Pons (tissue), 1 donor: ENCODE measurements at regions not wholly inside any gene's neighbourhood (a gene's known extent, or its start where the extent isn't known, plus 50 kb on each side); places are given as distances from the start of the nearest gene placed in this dataset.
"Not testable (repeated sequence)": the region's sequence is repeated elsewhere in the genome, so short reads cannot be mapped to it uniquely, and the experiment has no call there.

ENCODE experiments used
- DNase-seq: peaks from one replicate; pipeline ENCODE4 v3.0.0-alpha.2; 2016; ENCODE audit warnings: low spot score

DNA sequence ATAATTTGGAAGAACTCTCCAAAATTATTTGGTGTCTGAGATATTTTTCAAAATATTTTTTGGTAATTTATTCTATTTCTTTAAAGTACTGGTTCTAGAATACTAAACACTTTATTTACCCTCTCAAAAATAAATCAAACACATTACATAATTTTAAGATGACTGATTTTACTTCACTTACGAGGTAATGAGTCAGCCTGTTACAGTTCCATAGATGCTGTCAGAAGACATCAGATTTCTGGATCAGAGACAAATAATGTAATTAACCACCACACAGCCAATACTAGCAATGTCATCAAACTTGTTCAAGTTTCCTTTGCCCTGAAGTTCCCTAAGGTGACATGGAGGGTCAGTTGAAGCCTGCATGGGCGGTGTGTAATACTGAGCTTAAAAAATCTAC is 106.1 kb upstream of the CDH9 start:
- DNase-seq = no peak

DNA sequence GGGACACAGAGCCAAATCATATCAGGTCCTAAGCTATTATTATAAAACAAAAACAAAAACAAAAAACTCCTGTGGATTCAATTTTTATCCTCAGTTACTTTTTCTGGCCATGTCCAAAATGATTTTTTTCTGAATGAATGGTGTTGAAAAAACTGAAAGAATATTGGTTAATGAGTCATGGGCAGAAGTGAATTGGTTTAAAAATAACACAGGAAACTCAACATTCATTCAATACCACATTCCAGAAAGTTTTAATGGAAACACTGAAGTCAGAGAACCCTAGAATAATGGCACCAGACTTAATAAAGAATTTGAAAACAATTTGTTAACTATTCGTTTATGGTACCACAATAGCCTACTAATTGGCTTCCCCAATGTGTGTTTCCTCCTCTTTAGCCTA is 102.4 kb upstream of the CDH9 start:
- DNase-seq = no peak

DNA sequence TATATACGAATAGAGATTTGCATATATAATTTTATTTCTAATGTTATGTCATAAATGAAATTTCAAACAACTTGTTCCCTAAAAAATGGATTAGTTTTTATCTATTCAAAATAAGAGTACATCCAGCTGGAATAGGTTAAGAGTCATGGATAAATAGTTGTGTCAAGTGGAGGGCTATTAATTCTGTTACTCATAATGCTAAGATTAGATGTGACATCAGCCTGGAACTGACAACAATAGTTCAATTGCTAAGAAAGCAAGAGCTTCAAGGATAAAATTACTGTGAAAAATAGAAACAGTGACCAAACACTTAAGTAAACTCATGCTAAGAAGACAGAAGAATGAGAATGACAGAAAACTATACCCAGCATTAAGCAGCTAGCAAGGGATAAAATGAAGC is 92.2 kb upstream of the CDH9 start:
- no peak for DNase-seq

DNA sequence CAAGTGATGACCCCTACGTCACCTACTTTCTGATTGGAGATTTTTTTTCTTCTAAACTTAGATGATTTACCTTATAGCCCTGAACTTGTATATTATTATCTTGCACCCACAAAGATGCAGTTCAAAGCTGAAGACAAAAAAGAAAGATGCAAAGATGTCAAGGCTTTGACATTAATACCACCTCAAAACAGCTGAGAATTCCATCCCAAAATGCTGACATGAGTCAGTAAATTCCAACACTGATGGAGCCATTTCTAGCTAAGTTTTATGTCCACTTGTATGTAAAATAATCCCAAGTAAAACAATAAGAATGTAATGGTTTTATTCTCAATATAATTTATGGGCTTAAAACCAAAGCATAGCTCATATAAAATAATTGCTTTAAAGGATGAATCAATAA is 91.5 kb upstream of the CDH9 start:
- DNase-seq = no peak

DNA sequence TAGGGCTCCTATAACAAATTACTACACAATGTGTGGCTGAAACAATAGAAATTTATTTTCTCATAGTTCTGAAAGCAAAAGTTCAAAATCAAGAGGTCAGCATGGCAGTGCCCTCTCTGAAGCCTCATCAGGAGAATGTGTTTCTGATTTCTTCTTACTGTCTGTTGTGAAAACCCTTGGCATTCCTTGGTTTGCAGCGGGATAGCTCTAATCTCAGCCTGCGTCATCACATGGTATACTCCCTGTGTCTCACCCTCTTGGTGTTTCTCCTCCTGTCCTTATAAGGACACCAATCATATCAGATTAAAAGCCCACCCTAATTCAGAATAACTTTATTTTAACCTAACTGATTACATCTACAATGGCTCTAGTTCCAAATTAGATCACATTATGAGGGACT is 87.5 kb upstream of the CDH9 start:
- DNase-seq = no peak

DNA sequence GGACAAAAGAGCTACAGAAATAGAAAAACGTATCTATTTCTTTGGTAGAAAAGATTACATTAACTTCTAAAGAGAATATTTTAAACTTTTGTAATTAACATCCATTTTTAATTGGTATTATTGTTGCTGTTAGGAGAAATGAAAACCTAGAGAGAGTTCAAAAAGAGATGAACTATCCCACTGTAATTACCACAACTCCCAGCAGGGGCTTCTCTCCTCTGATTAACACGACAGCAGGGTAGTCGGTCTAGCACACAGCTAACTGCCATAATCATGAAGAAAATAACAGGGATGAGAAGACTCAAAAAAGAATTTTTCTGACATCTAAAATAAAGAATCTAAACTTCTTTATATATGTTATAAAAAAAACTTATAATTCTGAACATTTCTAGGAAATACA is 86.2 kb upstream of the CDH9 start:
- DNase-seq = no peak

DNA sequence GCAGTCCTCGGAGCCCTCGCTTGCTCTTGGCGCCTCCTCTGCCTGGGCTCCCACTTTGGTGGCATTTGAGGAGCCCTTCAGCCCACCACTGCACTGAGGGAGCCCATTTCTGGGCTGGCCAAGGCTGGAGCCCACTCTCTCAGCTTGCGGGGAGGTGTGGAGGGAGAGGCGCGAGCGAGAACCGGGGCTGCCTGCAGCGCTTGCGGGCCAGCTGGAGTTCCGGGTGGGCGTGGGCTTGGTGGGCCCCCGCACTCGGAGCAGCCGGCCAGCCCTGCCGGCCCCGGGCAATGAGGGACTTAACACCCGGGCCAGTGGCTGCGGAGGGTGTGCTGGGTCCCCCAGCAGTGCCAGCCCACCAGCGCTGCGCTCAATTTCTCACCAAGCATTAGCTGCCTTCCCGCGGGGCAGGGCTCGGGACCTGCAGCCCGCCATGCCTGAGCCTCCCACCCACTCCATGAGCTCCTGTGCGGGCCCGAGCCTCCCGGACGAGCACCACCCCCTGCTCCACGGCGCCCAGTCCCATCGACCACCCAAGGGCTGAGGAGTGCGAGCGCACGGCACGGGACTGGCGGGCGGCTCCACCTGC is 81.4 kb upstream of the CDH9 start:
- DNase-seq = not testable (repeated sequence)

DNA sequence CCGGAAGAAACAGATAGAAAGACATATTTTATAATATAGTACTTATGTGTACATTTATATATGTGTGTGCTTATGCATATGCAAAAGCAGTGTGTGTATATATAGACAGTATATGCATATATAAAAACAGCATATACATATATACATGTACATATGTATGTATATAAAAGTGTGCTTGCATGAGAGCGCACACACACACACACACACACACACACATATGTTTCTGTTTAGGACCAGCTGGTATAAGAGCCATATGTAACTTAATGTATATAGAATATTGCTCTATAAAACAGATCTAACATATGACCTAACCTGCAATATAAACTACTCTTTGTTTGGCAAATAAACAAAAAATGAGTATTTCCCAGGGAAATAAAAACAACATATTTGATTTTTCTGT is 65.1 kb upstream of the CDH9 start:
- no peak for DNase-seq

DNA sequence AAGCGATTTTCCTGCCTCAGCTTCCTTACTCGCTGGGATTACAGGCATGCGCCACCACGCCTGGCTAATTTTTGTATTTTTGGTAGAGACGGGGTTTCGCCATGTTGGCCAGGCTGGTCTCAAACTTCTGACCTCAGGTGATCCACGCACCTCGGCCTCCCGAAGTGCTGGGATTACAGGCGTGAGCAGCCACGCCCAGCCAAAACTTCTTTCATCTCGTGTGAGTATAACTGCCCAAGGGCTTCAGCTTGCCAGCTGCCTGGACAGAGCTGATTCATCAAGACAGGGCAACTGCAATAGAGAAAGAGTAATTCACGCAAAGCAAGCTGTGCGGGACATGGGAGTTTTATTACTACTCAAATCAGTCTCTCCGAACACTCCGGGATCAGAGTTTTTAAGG is 57.4 kb upstream of the CDH9 start:
- DNase-seq = not testable (repeated sequence)

DNA sequence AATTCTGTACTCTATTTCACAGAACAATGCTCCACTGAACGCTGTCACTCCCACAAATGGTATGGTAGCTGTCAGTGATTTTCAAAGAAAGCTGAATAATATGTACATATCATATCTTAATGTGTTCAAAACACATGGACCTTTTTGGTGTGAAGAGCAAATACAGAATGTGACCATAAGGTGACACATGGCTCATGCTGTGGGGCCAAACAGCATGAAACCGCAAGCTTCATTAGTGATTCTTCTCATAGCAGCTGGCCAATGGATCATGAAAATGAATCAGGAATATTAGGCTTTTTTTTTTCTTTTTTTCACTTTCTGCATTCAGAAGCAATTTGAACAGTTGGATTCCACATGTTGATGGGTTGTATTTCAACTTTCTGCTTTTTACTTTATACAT is 54.9 kb upstream of the CDH9 start:
- DNase-seq = no peak

DNA sequence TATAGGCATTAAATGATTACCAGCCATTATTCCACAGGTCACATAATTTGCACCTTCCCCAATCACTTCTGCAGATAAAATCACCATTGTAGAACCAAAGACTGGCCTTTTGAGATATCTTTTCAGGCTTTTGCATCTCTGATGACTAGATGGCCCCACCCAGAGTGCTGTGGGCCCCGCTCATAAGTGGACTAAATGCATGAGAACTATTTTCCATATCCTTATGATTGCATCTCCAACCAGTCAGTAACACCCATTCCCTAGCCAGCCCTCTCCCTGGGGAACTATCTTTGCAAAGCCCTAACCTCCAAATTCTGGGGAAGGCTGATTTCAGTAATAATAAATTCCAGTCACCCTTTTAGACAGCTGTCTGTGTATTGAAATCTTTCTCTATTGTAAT is 53.5 kb upstream of the CDH9 start:
- no peak for DNase-seq

DNA sequence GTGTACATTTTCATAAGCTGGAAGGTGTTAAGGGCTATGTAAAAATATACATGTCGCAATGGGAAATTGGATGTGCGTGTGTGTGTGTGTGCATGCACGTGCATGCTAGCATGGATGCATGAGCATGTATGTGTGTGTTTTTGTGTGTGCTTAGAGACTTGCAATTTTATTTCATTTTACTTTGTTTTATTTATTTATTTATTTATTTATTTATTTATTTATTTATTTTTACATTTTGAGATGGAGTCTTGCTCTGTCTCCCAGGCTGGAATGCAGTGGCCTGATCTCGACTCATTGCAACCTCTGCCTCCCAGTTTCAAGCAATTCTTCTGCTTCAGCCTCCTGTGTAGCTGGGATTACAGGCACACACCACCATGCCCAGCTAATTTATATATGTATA is 50.4 kb upstream of the CDH9 start:
- not testable (repeated sequence) for DNase-seq
